Activated CD4-positive, CD25-positive, alpha-beta regulatory T cell treated with anti-CD3 and anti-CD28 coated beads, Interleukin-2, amount 50 U/mL, for 16 hours (primary cell): ENCODE measurements at regions not wholly inside any gene's neighbourhood (a gene's known extent, or its start where the extent isn't known, plus 50 kb on each side); places are given as distances from the start of the nearest gene placed in this dataset.
"Not testable (repeated sequence)": the region's sequence is repeated elsewhere in the genome, so short reads cannot be mapped to it uniquely, and the experiment has no call there.

Source experiments
- DNase-seq: peaks from one replicate; pipeline ENCODE4 v3.0.0-alpha.2; 2020; ENCODE audit warnings: low read depth, low spot score

GRCh38 chrX:40530509-40530908, 50.3 kb upstream of the ATP6AP2 start:
- DNase-seq = no peak

DNA sequence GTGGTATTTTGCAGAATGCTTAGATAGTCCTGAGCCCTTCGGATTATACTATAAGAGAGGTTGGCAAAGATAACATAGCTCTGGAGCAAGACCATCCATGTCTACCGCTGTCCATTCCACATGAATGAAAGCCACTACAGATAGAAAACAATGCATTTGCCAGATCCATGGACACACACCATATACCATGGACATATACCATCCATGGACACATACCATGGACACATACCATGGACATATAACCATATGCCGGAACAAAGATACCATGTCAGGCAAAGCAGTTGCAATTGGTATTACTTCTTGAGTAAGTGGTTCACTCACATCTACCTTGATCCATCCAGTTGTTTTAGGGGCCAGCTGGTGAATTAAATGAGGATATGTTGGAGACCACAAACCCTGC, 53.2 kb upstream of the ATP6AP2 start:
- DNase-seq = no peak

- no peak for DNase-seq
Measured at GRCh38 chrX:40526412-40526811, 54.4 kb upstream of the ATP6AP2 start.

DNA sequence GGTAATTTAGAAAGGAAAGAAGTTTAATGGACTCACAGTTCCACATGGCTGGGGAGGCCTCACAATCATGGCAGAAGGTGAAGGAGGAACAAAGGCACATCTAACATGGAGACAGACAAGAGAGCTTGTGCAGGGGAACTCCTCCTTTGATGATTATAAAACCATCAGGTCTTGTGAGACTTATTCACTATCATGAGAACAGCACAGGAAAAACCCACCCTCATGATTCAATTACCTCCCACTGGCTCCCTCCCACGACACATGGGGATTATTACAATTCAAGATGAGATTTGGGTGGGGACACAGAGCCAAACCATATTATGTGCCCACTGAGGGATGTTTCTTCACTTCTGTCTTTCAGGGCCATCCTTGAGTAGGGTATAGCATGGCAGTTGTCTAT, 54.9 kb upstream of the ATP6AP2 start:
- not testable (repeated sequence) for DNase-seq

DNA sequence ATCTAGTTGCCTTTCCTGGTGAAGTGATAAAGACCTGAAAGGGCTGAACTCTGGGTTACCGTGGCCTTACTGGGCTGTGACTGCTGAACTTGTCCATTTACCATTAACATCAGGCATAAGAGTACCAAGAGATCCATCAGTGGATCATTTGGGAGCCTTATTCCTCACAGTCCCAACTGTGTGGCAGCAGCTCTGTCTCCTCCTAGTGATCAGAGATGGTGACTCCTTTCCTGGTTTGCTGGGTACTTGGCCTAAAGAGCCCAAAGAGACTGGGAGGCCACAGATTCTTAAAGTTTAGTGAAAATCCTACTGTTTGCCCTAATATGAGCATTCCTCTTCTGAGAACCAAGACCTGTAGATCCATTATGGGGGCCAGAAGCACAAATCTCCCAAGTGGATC, 56.3 kb upstream of the ATP6AP2 start:
- no peak for DNase-seq

DNA sequence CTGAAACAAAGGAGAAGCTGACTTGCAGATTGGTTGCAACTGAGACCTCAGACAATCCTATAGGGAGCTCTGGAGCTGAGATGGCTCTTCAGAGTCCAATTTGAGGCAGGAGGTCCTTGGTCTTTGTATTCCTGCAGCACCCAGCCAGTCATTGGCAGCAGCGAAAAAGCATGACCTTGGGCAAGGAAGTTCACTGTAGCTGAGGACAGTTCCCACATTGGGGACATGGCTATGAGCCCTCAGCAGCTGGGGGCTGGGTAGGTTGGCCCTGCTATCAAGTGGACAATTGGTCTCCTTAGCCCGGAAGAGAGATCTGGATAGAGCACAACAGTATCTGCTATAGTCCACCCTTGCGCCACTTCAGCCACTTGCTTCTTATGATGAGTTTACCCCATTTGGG, 56.9 kb upstream of the ATP6AP2 start:
- no peak for DNase-seq

- no peak for DNase-seq
Measured at GRCh38 chrX:40521868-40522450, 58.8 kb upstream of the ATP6AP2 start.

DNA sequence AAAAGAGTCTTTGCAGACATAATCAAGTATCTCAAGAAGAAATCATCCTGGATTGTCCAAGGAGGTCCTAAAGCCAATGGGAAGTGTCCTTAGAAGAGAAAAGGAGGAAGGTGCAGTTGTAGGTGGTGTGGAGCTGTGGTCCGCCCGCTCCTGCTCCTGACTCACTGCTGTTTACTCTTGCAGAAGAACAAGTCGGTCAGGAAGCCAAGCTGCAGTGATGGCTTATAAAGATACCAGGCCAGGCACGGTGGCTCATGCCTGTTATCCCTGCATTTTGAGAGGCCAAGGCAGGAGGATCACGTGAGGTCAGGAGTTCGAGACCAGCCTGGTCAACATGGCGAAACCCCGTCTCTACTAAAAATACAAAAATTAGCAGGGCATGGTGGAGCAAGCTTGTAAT, 66.4 kb upstream of the ATP6AP2 start:
- DNase-seq = no peak

DNA sequence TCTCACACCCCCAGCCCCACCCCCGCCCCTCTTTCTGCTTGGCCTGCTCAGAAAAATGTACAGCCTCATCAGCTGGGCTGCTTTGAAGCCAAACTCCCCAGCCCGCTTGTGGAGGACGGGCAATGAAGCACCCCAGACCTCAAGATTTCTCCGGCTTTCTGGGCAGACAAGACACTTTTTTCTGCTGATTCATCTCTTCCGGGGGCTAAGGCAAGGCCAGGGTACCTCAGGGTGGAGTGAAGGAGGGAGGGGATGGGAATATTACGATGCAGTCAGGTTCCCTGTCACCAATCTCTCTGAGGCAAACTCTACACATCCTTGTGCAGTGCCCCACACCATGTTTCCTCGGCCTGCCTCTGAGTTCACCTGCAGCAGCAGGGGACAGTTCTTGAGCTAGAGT, 66.9 kb upstream of the ATP6AP2 start:
- no peak for DNase-seq

DNA sequence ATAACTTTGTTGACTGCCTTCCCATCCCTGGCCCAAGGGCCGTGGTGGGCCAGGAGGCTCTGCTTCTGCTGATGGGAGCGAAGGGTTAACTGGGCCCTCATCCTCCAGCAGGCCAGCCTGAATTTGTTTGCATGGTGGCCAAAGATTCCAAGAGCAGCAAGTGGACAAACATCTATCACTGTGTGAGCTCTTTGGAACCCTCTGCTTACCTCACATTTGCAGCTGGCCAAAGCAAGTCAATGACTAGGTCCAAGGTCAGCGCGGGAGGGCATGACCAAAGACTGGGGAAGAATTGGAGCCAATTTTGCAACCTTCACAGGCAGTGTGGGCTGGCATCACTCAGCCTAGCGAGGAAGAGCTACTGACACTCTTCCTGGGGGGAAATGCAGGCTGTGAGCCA, 67.8 kb upstream of the ATP6AP2 start:
- DNase-seq = no peak

DNA sequence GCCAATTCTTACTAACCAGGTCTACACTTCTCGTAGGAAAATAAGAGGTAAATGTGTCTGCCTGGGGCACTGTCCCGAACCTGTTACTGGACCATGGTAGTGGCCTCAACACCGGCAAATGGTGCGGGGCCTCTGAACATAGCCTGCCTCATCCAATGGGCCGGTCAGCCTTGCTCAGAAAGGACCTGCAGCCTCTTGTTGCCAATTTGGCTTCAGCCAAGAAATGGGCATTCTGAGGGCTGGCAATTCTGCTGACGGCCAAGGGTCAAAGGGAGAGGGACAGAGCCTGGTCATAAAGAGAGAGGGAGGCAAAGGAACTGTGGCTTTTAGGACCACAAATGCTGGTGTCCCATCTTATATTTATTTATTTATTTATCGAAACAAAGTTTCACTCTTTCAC, 69.5 kb upstream of the ATP6AP2 start:
- no peak for DNase-seq

GRCh38 chrX:40508560-40508959, 72.2 kb upstream of the ATP6AP2 start:
- DNase-seq = no peak

- DNase-seq = no peak
Measured at GRCh38 chrX:40506201-40506985, 74.4 kb upstream of the ATP6AP2 start.

GRCh38 chrX:40504801-40505605, 75.8 kb upstream of the ATP6AP2 start:
- no peak for DNase-seq

DNA sequence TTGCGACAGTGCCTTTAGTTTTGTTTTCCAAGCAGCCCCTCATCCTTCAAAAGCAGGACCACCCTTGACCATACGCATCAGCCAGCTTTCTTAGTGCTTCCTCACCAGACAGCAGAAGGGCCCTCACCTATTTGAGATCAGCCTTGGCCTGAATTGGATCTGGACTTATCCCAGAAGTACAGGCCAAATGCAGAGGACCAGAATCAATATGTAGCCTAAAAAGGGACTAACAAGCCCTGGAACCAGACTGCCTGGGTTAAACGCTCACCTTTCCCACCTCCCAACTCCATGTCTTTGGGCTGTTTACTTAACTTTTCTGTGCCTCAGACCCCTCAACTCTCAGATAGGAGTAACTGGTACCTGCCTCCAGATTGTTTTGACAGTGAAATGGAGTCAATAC, 77.7 kb upstream of the ATP6AP2 start:
- DNase-seq = no peak

- no peak for DNase-seq
Measured at GRCh38 chrX:40502688-40503087, 78.1 kb upstream of the ATP6AP2 start.

- DNase-seq = no peak
Measured at GRCh38 chrX:40501164-40501855, 79.5 kb upstream of the ATP6AP2 start.

DNA sequence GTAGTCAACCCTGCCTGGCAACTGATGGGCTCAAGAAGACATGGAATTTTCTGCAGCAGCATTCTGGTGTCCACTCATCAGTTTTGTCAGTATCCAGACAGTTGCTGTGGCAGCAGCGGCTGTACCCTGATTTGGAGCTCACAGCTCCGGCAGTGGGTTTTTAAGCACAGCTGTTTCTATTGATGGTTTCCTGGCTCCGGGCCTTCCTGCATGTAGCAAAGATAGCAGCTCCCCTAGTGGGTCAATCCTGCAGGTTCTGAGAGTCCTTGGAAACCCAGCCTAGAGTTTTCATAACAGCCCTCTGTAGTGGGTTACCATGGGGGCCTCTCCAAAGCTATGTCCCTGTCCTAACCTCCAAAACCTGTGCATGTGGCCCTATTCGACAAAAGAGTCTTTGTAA, 84.0 kb upstream of the ATP6AP2 start:
- no peak for DNase-seq

- DNase-seq = no peak
Measured at GRCh38 chrX:40495659-40496058, 85.1 kb upstream of the ATP6AP2 start.

- DNase-seq = no peak
Measured at GRCh38 chrX:40494005-40494404, 86.8 kb upstream of the ATP6AP2 start.

GRCh38 chrX:40488296-40488695, 92.5 kb upstream of the ATP6AP2 start:
- DNase-seq = no peak

DNA sequence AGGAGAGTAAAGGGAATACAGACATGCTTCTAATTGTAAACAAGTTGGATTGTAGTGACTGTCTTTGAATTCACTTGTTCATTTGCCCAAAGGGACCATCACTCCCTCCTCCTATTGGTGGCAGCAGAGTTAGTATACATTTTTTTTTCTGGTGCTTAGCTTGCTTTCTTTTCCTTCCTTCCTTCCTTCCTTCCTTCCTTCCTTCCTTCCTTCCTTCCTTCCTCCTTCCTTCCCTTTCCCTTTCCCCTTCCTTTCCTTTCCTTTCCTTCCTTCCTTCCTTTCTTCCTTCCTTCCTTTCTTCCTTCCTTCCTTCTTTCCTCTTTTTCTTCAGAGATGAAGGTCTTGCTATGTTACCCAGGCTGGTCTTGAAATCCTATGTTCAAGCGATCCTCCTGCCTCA, 94.8 kb upstream of the ATP6AP2 start:
- DNase-seq = no peak
